Activated naive CD4-positive, alpha-beta T cell treated with Interleukin-2 at 50 U/mL for 16 hours (primary cell): ENCODE measurements at regions not wholly inside any gene's neighbourhood (a gene's known extent, or its start where the extent isn't known, plus 50 kb on each side); places are given as distances from the start of the nearest gene placed in this dataset.

Source experiments
- DNase-seq: peaks from one replicate; pipeline ENCODE4 v3.0.0-alpha.2; 2020

DNA sequence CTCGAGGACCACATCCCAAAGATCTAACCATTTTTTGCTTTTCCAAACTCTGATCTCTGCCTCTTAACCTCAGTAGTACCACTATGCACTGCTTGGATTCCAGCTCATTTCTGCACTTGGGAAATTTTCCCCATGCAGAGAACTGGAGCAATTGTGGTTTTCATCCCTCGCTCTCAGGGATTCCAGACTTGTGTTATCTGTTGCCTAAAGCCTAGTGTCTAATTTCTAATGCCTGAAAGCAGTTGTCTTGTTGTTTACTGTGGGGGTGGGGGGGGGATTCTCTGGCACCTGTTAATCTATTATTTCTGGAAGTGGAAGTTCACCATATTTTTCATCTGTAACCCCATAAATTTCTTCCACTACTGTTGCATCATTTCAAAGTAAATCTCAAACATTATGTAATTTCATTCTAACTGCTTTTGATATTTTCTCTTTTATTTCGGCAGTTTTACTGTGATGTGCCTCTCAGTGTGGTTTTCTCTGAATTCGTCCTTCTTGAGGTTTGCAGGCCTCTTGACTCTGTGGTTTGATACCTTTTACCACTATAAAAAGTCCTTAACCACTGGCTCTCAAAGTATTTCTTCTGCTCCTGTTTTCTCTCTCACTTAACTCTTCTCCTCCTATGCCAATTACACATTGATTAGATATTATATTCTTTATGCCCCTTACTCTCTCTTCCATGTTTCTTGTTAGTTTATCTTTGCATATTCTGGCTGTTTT is 205.6 kb upstream of the EOLA2 start:
- DNase-seq = no peak

- DNase-seq = no peak
Measured at GRCh38 chrX:150146271-150146896, 208.1 kb upstream of the EOLA2 start.

DNA sequence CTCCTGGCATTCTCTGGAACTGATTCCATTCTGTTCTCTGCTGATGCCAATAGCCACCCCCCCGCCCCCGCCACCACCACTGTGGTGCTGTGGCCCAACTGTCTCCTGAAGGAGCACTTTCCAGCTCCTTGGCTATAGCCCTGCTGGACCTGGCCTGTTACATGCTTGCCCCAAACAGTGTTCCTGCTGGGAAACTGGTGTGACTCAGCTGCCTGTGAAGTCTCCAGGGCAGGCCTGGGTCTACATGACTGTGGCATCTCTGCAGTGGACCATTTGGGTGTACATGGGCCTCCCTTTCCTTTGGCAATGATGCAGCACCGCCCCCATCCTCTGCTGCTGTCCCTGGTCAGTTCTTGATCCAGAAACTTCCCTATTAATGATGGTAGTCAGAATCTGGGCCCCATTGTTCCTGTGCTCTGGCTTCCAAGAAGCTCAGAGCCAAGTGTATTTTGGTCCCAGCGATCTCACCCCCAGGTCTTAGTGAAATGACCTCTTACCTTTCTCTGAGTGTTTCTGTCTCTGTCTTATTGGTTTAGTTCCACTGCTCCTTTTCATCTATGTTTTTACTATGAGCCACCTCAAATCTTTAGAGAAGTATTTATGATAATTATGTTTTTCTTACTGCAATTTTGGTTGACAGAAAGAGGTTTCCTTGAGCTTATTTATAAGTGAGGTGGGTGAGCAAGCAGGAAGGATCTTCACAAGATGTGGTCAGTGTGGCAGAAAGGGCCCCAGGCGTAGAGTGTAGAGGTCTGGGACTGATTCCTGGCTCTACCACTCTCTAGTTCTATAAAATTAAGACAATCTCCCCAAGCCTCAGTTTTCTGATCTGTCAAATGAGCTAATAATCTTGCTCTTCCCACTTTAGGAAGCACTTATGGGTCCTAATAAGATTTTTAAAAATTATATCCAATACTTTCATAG is 210.7 kb upstream of the EOLA2 start:
- no peak for DNase-seq

- DNase-seq = no peak
Measured at GRCh38 chrX:150150076-150150779, 211.9 kb upstream of the EOLA2 start.

- no peak for DNase-seq
Measured at GRCh38 chrX:150150780-150151125, 212.4 kb upstream of the MAMLD1 start.

DNA sequence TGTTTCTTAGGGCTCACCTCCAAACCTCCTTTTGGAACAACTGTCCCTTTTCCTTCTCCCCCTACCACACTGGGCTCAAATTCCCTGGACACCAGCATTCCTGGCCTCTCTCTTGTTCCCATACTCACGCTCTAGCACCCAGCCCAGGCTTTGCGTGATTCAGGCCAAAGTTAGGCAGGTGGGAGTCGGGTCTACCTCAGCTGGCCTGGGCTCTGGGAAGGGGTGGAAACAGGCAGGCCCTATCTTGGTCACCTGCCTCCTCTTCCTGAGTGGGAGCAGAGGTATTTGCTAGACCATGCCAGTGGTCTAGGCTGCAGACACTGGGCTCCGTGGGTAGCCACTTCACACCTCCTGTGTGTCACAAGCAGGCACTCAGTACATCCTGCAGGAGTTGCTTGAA is 211.1 kb upstream of the MAMLD1 start:
- DNase-seq = no peak

DNA sequence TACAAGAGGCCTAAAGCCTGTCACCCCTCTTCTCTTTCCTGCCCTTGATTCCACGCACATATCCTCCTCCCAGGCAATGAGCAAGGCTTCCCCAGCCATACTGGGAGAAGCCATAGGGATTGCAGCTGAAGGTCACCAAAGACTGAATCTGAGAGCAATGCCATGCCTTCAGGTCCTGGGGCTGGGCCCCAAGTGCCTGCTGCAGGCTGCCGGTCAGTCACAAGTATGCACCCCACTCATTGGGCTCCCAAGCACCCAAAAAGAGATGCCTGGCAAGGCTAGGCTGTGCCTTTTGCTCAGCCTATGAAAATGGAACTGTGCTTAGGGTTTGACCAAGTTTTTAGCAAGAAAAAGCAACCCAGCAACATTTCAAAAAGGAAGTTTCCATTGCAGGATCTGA is 210.6 kb upstream of the MAMLD1 start:
- no peak for DNase-seq

DNA sequence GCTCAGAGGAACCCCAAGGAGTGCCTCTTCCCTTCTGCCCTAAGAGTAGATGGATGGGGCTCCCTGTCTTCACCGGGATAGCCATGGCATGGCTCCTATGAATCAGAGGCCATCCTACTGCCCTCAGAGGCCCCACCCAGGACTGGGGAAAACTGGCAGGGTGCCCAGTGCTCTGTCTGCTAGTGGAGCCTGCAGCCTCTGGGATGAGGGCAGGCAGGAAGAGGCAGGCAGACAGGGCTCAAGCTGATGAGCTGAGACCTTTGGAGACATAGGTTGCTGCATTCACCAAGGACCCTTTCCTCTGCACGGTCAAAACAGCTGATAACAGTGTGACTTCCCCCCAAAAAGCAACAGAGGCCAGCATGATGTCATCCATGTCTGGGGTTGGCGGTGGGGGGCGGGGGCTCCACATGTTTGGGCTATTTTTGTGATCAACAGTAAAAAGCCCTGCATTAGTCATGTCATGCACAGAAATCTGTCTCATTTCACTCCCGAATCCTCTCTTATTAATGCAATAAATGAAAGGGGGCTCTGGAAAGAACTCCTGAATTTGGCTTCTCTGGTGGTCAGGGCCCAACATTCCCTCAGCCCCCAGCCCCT is 207.6 kb upstream of the MAMLD1 start:
- DNase-seq = no peak

GRCh38 chrX:150156615-150157014 is 206.5 kb upstream of the MAMLD1 start:
- no peak for DNase-seq

DNA sequence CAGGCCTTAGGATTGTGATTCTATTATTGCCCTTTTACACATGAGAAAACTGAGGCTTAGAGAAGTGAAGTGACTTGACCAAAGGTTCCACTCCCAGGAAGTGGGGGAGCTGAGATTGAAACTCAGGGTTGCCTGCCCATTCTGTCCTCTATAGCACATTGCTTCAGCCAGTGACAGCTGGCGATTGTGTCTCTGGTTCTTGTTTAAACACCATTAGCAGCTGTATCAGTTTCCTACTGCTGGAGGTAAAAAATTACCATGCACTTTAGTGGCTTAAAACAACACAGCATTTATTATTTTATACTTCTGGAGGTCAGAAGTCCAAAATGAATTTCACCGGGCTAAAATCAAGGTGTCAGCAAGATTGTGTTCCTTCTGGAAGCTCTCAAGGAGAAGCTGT is 205.8 kb upstream of the MAMLD1 start:
- no peak for DNase-seq

- DNase-seq = no peak
Measured at GRCh38 chrX:150158554-150159332, 204.4 kb upstream of the MAMLD1 start.

GRCh38 chrX:150159537-150159936 is 203.6 kb upstream of the MAMLD1 start:
- DNase-seq = no peak

- no peak for DNase-seq
Measured at GRCh38 chrX:150160656-150161055, 202.5 kb upstream of the MAMLD1 start.

DNA sequence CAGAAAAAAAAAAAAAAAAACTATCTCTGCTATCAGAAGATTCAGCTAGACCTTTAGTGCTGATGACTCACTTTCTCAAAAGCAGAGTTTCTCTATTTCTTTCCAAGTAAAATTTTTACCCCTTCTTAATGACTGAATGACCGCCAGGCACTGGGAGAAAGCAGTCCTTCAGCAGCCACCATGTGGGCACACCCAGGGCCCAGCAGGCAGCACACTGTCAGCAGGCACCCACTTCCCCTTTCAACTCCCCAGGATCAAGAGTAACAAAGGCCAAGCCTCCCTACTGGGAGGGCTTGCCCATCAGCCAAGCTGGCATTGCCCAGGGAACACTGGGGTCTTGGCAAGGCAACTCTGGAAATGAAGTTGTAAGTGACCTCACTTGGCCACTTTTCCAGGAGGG is 201.9 kb upstream of the MAMLD1 start:
- DNase-seq = no peak

GRCh38 chrX:150162141-150162540 is 201.0 kb upstream of the MAMLD1 start:
- DNase-seq = no peak

DNA sequence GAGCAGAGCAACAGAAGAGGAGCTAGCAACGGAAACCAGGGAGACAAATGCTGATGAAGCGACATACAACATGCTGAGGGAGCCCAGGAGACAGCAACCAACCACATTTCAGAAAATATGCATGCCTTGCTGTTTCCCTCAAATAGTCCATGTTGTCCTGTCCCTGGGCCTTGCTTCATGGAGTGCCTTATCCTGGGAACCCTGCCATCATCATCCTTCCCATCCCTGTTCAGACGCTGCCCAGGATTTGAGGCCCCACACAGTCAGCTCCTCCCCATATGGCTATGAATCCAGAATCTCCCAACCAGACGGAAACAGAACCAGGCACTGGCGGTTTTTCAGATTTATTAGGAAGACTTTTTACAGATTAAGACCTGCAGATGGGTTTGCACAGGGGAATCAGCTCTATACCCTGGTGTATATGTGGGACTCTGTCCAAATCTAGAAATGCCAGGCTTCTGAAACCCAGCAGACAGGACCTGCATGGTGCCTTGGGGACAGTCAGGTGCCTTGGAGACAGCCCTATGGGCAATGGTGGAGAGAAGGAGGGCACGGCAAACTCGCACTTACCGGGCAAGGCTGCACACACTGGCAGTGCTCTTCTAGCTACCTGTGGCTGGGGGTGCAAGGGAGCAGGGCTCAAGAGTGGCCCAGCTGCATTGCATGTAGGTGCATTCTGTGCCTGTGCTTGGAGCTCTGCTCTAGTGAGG is 199.7 kb upstream of the MAMLD1 start:
- DNase-seq = no peak

GRCh38 chrX:150163956-150164726 is 199.0 kb upstream of the MAMLD1 start:
- DNase-seq = no peak

DNA sequence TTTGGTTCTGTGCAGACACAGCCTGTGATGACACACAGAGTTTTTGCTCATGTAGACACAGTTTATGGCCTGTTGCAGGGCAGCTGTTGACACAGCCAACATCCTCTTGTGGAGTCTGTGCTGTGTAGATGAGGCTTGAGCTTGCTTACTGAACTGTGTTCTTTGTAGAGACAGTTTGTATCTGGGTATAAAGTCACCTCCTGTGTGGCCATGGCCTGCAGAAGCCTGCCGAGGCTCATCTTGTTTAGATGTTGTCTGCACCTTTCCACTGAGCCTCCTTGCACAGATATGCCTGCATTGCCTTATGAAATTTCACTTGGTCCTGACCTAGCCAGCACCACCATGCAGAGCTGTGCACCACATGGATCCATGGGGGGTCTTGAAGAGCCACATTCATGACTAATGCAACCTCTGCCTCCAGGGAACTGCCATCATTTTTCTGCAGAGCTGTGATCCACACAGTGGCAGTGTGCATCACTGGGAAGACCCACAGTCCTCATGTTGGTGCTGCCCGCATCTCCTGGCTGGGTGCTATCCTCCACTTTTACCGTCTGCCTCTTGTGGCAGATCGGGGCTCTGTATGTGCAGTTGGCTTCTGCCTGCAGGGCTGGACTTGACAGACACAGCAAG is 198.0 kb upstream of the MAMLD1 start:
- no peak for DNase-seq

DNA sequence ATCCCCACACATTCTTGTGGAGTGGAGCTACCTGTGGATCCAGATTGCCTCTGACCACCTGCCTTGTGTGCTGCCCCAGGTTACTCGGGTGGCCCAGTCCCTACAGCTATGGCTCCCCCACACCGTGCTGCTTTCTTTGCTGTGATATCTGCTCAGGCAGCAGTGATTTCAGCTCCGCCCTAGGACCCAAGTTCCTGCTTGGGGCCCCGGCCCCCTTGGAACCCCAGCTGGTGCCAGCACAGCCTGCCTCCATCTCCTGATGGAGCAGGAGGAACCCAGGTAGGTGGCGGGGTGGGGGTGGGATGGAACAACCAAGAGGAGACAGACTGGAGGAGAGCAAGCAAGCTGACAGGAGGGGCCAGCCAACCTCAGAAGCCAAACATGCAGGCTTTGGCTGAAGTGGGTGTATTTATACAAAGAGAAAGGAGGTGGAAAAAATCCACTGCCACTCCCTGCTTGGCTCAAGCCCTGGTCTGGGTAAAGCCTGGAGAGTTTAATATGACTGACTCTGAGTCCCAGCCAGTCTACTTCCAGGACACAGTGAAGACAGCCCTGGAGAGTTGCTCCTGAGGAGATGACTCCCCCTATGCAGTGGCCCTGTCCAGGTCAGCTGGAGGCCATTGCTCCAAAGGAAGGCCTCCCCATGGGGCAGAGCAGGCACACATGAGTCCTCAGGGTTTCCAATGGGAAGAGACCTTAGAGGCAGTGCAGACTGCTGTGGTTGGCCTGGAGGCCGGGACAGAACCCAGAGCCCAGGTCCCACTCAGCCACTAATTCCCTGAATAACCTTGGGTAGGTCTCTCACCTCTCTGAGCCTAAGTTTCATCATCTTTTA is 197.1 kb upstream of the MAMLD1 start:
- DNase-seq = no peak
